A549 (cell line): ENCODE measurements at regions not wholly inside any gene's neighbourhood (a gene's known extent, or its start where the extent isn't known, plus 50 kb on each side); places are given as distances from the start of the nearest gene placed in this dataset.

Experiments used
- ATAC-seq, 2 experiments: fragments of 200-7000 bp in 1 of 2; fragments of >200 bp in 1 of 2; cut with Nextera tagmentation in 1 of 2; cut with Tn5 transposase in 1 of 2; 3 replicates each; pipeline versions ENCODE4 v1.8.0 to v1.9.1; 2018 to 2020; ENCODE audit warnings: mild to moderate bottlenecking in 1 of 2, moderate library complexity in 1 of 2
- CTCF ChIA-PET: fragments of 300-600 bp; sonication (Branson Sonifier 250); formaldehyde crosslinking; extraction: SDS; loops from one replicate; lab custom pipeline; 2021; ENCODE audit warnings: antibody characterized with exemption, inconsistent platforms; lab: Yijun Ruan, JAX
- POLR2A ChIA-PET: fragments of 350-600 bp; formaldehyde crosslinking; extraction: SDS; loops from one replicate; lab custom pipeline; 2021; ENCODE audit warnings: antibody characterized with exemption, inconsistent platforms; lab: Yijun Ruan, JAX
- DNase-seq, 2 experiments: peaks; one replicate each; pipeline versions ENCODE4 v3.0.0 to v3.0.0-alpha.2; 2011 to 2016; ENCODE audit warnings: low read depth in 1 of 2, low spot score in 1 of 2
- FAIRE-seq: peaks from 2 replicates; lab custom pipeline; 2011; peaks lifted over from hg19 to GRCh38; lab: Jason Lieb, UNC
- H3K27ac ChIP-seq, 2 experiments: fragments of >200 bp; sonication (Bioruptor Twin); formaldehyde crosslinking; 3 replicates each; pipeline ENCODE4 v1.5.1; 2016 to 2017
- H3K4me1 ChIP-seq: fragments of >200 bp; sonication (Bioruptor Twin); formaldehyde crosslinking; 3 replicates; pipeline ENCODE4 v1.6.1; 2016
- H3K4me2 ChIP-seq: fragments of >200 bp; sonication (Bioruptor Twin); formaldehyde crosslinking; 3 replicates; pipeline ENCODE4 v1.6.1; 2016
- H3K4me3 ChIP-seq: fragments of >200 bp; sonication (Bioruptor Twin); formaldehyde crosslinking; 3 replicates; pipeline ENCODE4 v1.5.1; 2016
- H3K9me3 ChIP-seq: fragments of >200 bp; sonication (Bioruptor Twin); formaldehyde crosslinking; 3 replicates; pipeline ENCODE4 v1.6.1; 2016
- CBX8 ChIP-seq: fragments of 200-600 bp; sonication (generic); IDR thresholded peaks from 2 replicates; pipeline ENCODE4 v1.6.1; 2016
- CHD4 ChIP-seq: fragments of 200-600 bp; sonication (generic); IDR thresholded peaks from 2 replicates; pipeline ENCODE4 v1.6.1; 2016; ENCODE audit warnings: antibody characterized with exemption, mild to moderate bottlenecking, borderline replicate concordance
- CTCF ChIP-seq: fragments of >200 bp; sonication (Bioruptor Twin); formaldehyde crosslinking; IDR thresholded peaks from 3 replicates; pipeline ENCODE4 v1.5.1; 2016
- EHF ChIP-seq: fragments of 250-450 bp; sonication (Bioruptor Pico); IDR thresholded peaks from 2 replicates; pipeline ENCODE4 v1.5.0; 2020; ENCODE audit warnings: mild to moderate bottlenecking
- ESRRA ChIP-seq: fragments of 150-350 bp; IDR thresholded peaks from 2 replicates; pipeline ENCODE4 v1.6.1; 2014; ENCODE audit warnings: mild to moderate bottlenecking, low read length, borderline replicate concordance
- HDAC2 ChIP-seq: fragments of 200-600 bp; sonication (generic); IDR thresholded peaks from 2 replicates; pipeline ENCODE4 v1.6.1; 2016
- JUN ChIP-seq, 2 experiments: fragments of >200 bp; sonication (Bioruptor Twin); formaldehyde crosslinking; IDR thresholded peaks; 2 replicates in 1 of 2; 3 replicates in 1 of 2; pipeline ENCODE4 v1.6.1; 2016 to 2017
- JUNB ChIP-seq: fragments of >200 bp; sonication (Bioruptor Twin); formaldehyde crosslinking; IDR thresholded peaks from 2 replicates; pipeline ENCODE4 v1.6.1; 2016
- KDM1A ChIP-seq: fragments of 200-600 bp; sonication (generic); IDR thresholded peaks from 2 replicates; pipeline ENCODE4 v1.6.1; 2016; ENCODE audit warnings: low read depth, mild to moderate bottlenecking
- MAFK ChIP-seq: fragments of 450-650 bp; IDR thresholded peaks from 2 replicates; pipeline ENCODE4 v1.6.1; 2014; ENCODE audit not compliant: partially characterized antibody
- MAZ ChIP-seq: fragments of 150-350 bp; IDR thresholded peaks from 2 replicates; pipeline ENCODE4 v1.6.1; 2014; ENCODE audit warnings: antibody characterized with exemption, low read depth, low read length, borderline replicate concordance
- MYC ChIP-seq: IDR thresholded peaks from 2 replicates; pipeline ENCODE4 v1.6.1; 2012; ENCODE audit warnings: mild to moderate bottlenecking, inconsistent platforms, low read length, improper control_type of control experiment, borderline replicate concordance
- NPAS2 ChIP-seq: fragments of 250-450 bp; sonication (Bioruptor Pico); IDR thresholded peaks from 2 replicates; pipeline ENCODE4 v1.8.0; 2022; ENCODE audit warnings: mild to moderate bottlenecking, moderate library complexity, borderline replicate concordance
- NR3C1 ChIP-seq: fragments of >200 bp; sonication (Bioruptor Twin); formaldehyde crosslinking; IDR thresholded peaks from 3 replicates; pipeline ENCODE4 v1.6.1; 2017
- POLR2A ChIP-seq: IDR thresholded peaks from 2 replicates; pipeline ENCODE4 v1.6.1; 2012; ENCODE audit warnings: mild to moderate bottlenecking, low read length
- POLR2AphosphoS2 ChIP-seq: conservative IDR thresholded peaks from 2 replicates; pipeline ENCODE4 v1.6.1; 2012; ENCODE audit warnings: low read length, improper control_type of control experiment, inconsistent platforms
- RAD21 ChIP-seq, 2 experiments: fragments of >200 bp in 1 of 2; sonication (Bioruptor Twin) in 1 of 2; formaldehyde crosslinking in 1 of 2; IDR thresholded peaks in 1 of 2; conservative IDR thresholded peaks in 1 of 2; 2 replicates in 1 of 2; 3 replicates in 1 of 2; pipeline ENCODE4 v1.6.1; 2012 to 2018; ENCODE audit warnings: inconsistent platforms in 1 of 2
- RARB ChIP-seq: fragments of 250-450 bp; sonication (Bioruptor Pico); IDR thresholded peaks from 2 replicates; pipeline ENCODE4 v1.8.0; 2021; ENCODE audit warnings: mild to moderate bottlenecking, moderate library complexity
- RCOR1 ChIP-seq: fragments of 150-350 bp; IDR thresholded peaks from 2 replicates; pipeline ENCODE4 v1.6.1; 2014; ENCODE audit warnings: antibody characterized with exemption, low read length, low read depth
- REST ChIP-seq: fragments of 200-600 bp; sonication (generic); IDR thresholded peaks from 2 replicates; pipeline ENCODE4 v1.6.1; 2016; ENCODE audit warnings: antibody characterized with exemption, mild to moderate bottlenecking, moderate library complexity
- RNF2 ChIP-seq: fragments of 200-600 bp; sonication (generic); IDR thresholded peaks from 2 replicates; pipeline ENCODE4 v1.6.1; 2016; ENCODE audit warnings: low read depth, mild to moderate bottlenecking, antibody characterized with exemption, moderate library complexity, borderline replicate concordance
- SMC3 ChIP-seq: fragments of >200 bp; sonication (Bioruptor Twin); formaldehyde crosslinking; IDR thresholded peaks from 3 replicates; pipeline ENCODE4 v1.6.1; 2018; ENCODE audit warnings: inconsistent platforms
- TFCP2L1 ChIP-seq: fragments of 250-450 bp; sonication (Bioruptor Pico); IDR thresholded peaks from 2 replicates; pipeline ENCODE4 v1.5.0; 2021; ENCODE audit warnings: mild to moderate bottlenecking
- ZC3H11A ChIP-seq: fragments of 450-650 bp; IDR thresholded peaks from 2 replicates; pipeline ENCODE4 v1.6.1; 2014; ENCODE audit warnings: antibody characterized with exemption, mild to moderate bottlenecking
- WGBS: methylation state at CpG from one replicate; pipeline ENCODE4 v1.1.6; 2017; ENCODE audit errors: missing lambda C conversion rate; 5-methylcytosine and 5-hydroxymethylcytosine counted together
- TF ChIP-seq, protein P1 (sequence below): IDR thresholded peaks from 2 replicates; pipeline ENCODE4 v1.6.1; 2012; ENCODE audit warnings: low read depth, borderline replicate concordance
- TF ChIP-seq, protein P2 (sequence below): fragments of 450-650 bp; IDR thresholded peaks from 2 replicates; pipeline ENCODE4 v1.6.1; 2014; ENCODE audit warnings: antibody characterized with exemption

DNA sequence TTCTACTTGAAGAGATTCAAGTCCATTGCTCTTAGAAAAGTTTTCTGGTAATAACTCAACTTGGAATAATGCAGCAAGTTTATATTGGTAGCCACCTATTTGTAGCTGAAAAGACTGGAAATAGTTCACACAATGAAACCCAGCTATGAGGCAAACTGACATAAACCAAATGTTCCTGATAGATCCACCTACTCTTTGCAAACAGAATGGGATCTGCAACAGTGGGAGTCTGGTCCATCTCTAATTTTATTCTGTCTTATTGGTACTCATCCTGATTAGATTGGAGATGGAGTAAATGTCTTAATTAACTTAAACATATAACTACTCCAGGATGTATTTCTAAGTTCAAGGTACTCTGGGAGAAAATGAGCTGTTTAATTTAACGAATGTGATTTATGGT is 438.0 kb downstream of the OLFM4 start:
- ATAC-seq (no peak), DNase-seq (no peak), FAIRE-seq (no peak)
- TF ChIP-seq CBX8 (no peak), POLR2AphosphoS2 (no peak), MAFK (no peak), ZC3H11A (no peak), RARB (CRISPR knock-in tag) (no peak), JUN (IDR thresholded peaks at IDR 0.05) (no peak), TFCP2L1 (CRISPR knock-in tag) (no peak), RAD21 (conservative IDR thresholded peaks at IDR 0.05 in 1 of 2, IDR thresholded peaks at IDR 0.05 in 1 of 2) (no peak), JUNB (no peak)
- TF ChIP-seq, protein P1, sequence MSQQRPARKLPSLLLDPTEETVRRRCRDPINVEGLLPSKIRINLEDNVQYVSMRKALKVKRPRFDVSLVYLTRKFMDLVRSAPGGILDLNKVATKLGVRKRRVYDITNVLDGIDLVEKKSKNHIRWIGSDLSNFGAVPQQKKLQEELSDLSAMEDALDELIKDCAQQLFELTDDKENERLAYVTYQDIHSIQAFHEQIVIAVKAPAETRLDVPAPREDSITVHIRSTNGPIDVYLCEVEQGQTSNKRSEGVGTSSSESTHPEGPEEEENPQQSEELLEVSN: no peak
- ChIA-PET POLR2A (no interaction called here), CTCF (no interaction called here)
- H3K4me3 ChIP-seq: no peak overlapping the region
- no peaks in the 10 kb centered on the region for H3K9me3 ChIP-seq
- H3K4me2 ChIP-seq: no peak overlapping the region
- no peaks in the 10 kb centered on the region for H3K4me1 ChIP-seq
- WGBS: 0% methylated on average over 1 of the region's 1 CpG
- no peak overlapping the region for H3K27ac ChIP-seq

DNA sequence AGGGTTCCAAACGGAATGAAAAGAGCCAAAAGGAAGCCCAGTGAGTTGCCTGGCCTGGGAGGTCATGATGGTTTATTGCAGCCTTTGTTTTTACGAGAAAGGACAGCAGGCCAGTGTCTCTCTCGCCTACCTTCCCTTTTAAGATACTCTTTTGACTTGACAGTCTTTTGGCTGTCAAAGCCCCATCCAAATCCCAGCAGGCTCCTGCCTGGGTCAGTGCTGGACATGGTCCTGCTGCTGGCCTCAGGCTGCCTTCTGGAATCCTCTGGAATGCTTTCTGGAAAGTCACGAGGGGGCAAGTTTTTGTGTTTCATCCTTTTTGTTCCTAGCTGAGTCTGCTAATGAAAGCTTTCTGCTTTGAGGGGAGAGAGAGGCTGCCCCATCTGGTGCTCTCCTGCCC is 444.8 kb downstream of the OLFM4 start:
- TF ChIP-seq, protein P2, sequence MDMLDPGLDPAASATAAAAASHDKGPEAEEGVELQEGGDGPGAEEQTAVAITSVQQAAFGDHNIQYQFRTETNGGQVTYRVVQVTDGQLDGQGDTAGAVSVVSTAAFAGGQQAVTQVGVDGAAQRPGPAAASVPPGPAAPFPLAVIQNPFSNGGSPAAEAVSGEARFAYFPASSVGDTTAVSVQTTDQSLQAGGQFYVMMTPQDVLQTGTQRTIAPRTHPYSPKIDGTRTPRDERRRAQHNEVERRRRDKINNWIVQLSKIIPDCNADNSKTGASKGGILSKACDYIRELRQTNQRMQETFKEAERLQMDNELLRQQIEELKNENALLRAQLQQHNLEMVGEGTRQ: no peak
- TF ChIP-seq MYC: no peak
- TF ChIP-seq NPAS2: no peak
- no peak for TF ChIP-seq RARB (CRISPR knock-in tag)
- no peak for TF ChIP-seq RCOR1
- FAIRE-seq: no peak

DNA sequence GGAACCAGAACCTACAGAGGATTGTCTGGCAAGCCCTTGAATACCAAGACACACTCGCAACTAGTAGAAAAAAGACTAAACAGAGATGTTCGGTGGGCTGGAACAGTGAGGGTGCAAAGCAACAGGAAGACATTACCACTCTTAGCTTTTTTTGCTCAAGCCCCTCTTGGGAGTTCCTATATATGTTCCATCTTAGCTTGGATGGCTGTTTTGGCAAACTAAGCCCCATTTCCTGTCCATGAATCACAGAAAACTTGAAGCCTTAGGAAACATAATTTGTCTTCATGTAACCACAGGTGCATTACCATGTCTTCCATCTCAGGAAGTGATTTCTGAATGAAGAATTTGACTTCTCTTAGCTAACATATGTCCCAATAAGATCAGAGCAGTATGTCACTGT is 446.3 kb downstream of the OLFM4 start:
- CTCF ChIA-PET: no interaction called here
- 8% methylated on average over 2 of the region's 2 CpGs for WGBS

More for the DNA sequence above, 444.8 kb downstream of the OLFM4 start:
- Histone ChIP-seq H3K4me1 (no peaks in the 10 kb centered on the region), H3K9me3 (no peaks in the 10 kb centered on the region), H3K4me3 (no peak overlapping the region), H3K27ac (no peak overlapping the region), H3K4me2 (no peak overlapping the region)
- DNase-seq (no peak), ATAC-seq (no peak)
- ChIA-PET POLR2A (no interaction called here), CTCF (no interaction called here)
- 2% methylated on average over 3 of the region's 4 CpGs for WGBS

More for the DNA sequence above, 446.3 kb downstream of the OLFM4 start:
- POLR2A ChIA-PET: no interaction called here
- no peak for DNase-seq
- Histone ChIP-seq H3K4me3 (no peak overlapping the region), H3K4me2 (no peak overlapping the region), H3K27ac (no peak overlapping the region), H3K9me3 (no peaks in the 10 kb centered on the region), H3K4me1 (no peaks in the 10 kb centered on the region)
- TF ChIP-seq SMC3 (no peak), HDAC2 (no peak), POLR2A (no peak), MAZ (no peak), EHF (CRISPR knock-in tag) (no peak), CHD4 (no peak), NR3C1 (no peak), CBX8 (no peak), ESRRA (no peak), ZC3H11A (no peak), JUNB (no peak), RCOR1 (no peak), REST (no peak), CTCF (no peak), KDM1A (no peak), RNF2 (no peak)
- TF ChIP-seq, protein P2: no peak
- ATAC-seq: no peak
- FAIRE-seq: no peak
